ENCODE measurements at regions not wholly inside any gene's neighbourhood (a gene's known extent, or its start where the extent isn't known, plus 50 kb on each side); places are given as distances from the start of the nearest gene placed in this dataset.

GRCh38 chr1:221458447-221459156 lies 283.3 kb downstream of the DUSP10 start:
- no peak overlapping the region for H3K4me3 ChIP-seq (ENCODE audit: low read depth, low read length)
- H3K36me3 ChIP-seq: no peaks in the 10 kb centered on the region
- no peak for TF ChIP-seq CTCF (IDR thresholded peaks at IDR 0.05; ENCODE audit: low read depth, low read length)
- DNase-seq: no peak
- H3K4me1 ChIP-seq: peaks cover 10% of the 10 kb centered on the region; the same call in 1 of the 2 replicates
- no peaks in the 10 kb centered on the region for H3K9me3 ChIP-seq
- no peaks in the 10 kb centered on the region; the same call in 1 of the 2 replicates for H3K27me3 ChIP-seq

DNA sequence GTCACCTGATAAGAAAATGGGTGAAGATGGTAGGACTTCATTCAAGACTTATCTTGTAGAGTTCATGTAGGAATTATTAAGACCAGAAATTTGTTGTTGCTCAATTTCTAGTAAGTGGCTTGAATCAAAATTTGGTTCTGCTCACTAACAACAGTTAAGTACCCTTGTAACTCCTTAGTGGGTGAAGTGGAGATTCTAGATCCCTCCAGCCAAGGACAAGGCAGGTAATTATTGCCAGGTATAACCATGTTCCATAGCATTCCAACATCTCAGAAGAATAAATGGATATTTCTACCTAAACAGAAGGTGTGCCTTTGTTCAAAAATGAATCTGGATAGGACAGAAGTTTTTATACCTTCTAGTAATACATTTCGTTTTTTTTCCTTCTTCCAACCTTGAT lies 282.3 kb downstream of the DUSP10 start:
- Histone ChIP-seq H3K27me3 (no peaks in the 10 kb centered on the region; the same call in 1 of the 2 replicates), H3K4me1 (peaks cover 10% of the 10 kb centered on the region; the same call in 1 of the 2 replicates), H3K4me3 (ENCODE audit: low read depth, low read length) (no peak overlapping the region), H3K36me3 (no peaks in the 10 kb centered on the region), H3K9me3 (no peaks in the 10 kb centered on the region)
- TF ChIP-seq CTCF (IDR thresholded peaks at IDR 0.05; ENCODE audit: low read depth, low read length): no peak
- no peak for DNase-seq

- Histone ChIP-seq H3K36me3 (no peaks in the 10 kb centered on the region), H3K4me1 (peaks cover 10% of the 10 kb centered on the region; the same call in 1 of the 2 replicates), H3K4me3 (ENCODE audit: low read depth, low read length) (no peak overlapping the region), H3K27me3 (no peaks in the 10 kb centered on the region; the same call in 1 of the 2 replicates), H3K9me3 (no peaks in the 10 kb centered on the region)
- DNase-seq: no peak
- no peak for TF ChIP-seq CTCF (IDR thresholded peaks at IDR 0.05; ENCODE audit: low read depth, low read length)
These were observed 279.5 kb downstream of the DUSP10 start for GRCh38 chr1:221462345-221462744.

DNA sequence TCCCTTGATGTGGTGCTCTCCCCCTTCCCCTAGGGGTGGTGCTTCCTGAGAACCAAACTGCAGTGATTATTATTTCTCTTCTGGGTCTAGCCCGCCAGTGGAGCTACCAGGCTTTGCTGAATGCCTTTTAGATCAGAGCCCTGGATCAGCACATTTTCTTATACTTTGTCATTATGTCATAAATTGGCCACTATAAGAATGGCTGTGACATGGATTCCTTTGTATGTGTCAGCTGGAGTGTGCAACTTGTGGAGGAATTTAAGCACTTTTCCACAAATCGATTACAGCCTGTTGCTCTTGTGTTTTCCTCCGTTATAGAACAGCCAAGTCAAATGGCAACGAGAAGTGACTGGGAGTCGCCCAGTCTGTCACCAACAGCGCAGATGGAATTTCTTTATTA lies 273.3 kb downstream of the DUSP10 start:
- H3K4me1 ChIP-seq: no peaks in the 10 kb centered on the region
- no peak overlapping the region for H3K4me3 ChIP-seq (ENCODE audit: low read depth, low read length)
- no peak for TF ChIP-seq CTCF (IDR thresholded peaks at IDR 0.05; ENCODE audit: low read depth, low read length)
- H3K27me3 ChIP-seq: no peaks in the 10 kb centered on the region; the same call in 1 of the 2 replicates
- no peak for DNase-seq
- H3K9me3 ChIP-seq: no peaks in the 10 kb centered on the region
- no peaks in the 10 kb centered on the region for H3K36me3 ChIP-seq

- Histone ChIP-seq H3K36me3 (no peaks in the 10 kb centered on the region), H3K4me1 (no peaks in the 10 kb centered on the region), H3K27me3 (no peaks in the 10 kb centered on the region; the same call in 1 of the 2 replicates), H3K9me3 (no peaks in the 10 kb centered on the region), H3K4me3 (ENCODE audit: low read depth, low read length) (no peak overlapping the region)
- no peak for TF ChIP-seq CTCF (IDR thresholded peaks at IDR 0.05; ENCODE audit: low read depth, low read length)
- DNase-seq: no peak
These were observed 272.4 kb downstream of the DUSP10 start for GRCh38 chr1:221469476-221469875.

DNA sequence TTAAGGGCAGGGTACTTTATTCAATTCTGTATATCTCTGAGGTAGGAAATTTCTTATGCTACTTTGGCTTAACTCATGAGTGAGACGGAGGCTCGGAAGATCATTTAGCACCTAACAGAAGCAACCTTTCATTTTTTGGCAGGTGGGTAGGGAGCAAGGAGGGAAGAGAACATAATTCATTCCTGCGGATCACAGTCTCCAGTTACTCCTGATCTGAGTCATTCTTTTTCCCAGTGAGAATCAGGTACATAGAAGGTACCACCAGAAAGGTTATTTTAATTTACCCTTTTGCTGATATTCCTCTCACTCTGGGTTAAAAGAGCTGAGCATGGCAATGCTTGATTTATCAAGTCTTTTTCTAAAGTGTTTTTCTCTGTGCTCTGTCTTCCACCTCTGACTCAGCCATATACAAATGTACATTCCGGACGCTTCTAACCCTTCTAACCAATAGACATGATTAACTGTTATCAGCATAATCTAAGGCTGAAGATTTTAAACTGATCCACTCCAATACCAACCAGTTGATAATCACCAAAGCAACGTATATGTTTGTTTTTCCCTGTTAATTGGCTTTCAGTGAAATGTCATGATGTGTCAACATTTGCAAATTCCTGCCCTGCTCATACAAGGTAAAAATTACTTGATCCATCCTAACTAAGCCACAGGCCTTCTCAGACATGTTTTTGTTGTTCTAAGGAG lies 271.7 kb downstream of the DUSP10 start:
- no peaks in the 10 kb centered on the region for H3K9me3 ChIP-seq
- TF ChIP-seq CTCF (IDR thresholded peaks at IDR 0.05; ENCODE audit: low read depth, low read length): no peak
- DNase-seq: no peak
- no peaks in the 10 kb centered on the region for H3K36me3 ChIP-seq
- H3K27me3 ChIP-seq: no peaks in the 10 kb centered on the region; the same call in 1 of the 2 replicates
- H3K4me3 ChIP-seq (ENCODE audit: low read depth, low read length): no peak overlapping the region
- H3K4me1 ChIP-seq: no peaks in the 10 kb centered on the region
